ENCODE measurements at regions not wholly inside any gene's neighbourhood (a gene's known extent, or its start where the extent isn't known, plus 50 kb on each side); places are given as distances from the start of the nearest gene placed in this dataset.

GRCh38 chr9:3682186-3682585 lies 156.4 kb upstream of the RFX3 start:
- TF ChIP-seq EP300 (IDR thresholded peaks at IDR 0.05; ENCODE audit: borderline replicate concordance) (no peak), EGR1 (IDR thresholded peaks at IDR 0.05) (no peak), REST (IDR thresholded peaks at IDR 0.05; ENCODE audit: low read depth) (no peak), MAX (IDR thresholded peaks at IDR 0.05) (no peak), NFIC (IDR thresholded peaks at IDR 0.05) (no peak), USF1 (IDR thresholded peaks at IDR 0.05) (no peak), TAF1 (IDR thresholded peaks at IDR 0.05; ENCODE audit: low read depth) (no peak), YY1 (IDR thresholded peaks at IDR 0.05; ENCODE audit: low read depth) (no peak), TEAD4 (IDR thresholded peaks at IDR 0.05) (no peak), CREB1 (IDR thresholded peaks at IDR 0.05; ENCODE audit: low read depth) (no peak), CEBPB (IDR thresholded peaks at IDR 0.05) (no peak), ZBTB7A (IDR thresholded peaks at IDR 0.05; ENCODE audit: low read depth) (no peak), TCF12 (IDR thresholded peaks at IDR 0.05; ENCODE audit: low read depth) (no peak), FOXM1 (IDR thresholded peaks at IDR 0.05; ENCODE audit: borderline replicate concordance, low read depth) (no peak), RAD21 (IDR thresholded peaks at IDR 0.05; ENCODE audit: low read depth) (no peak)

- TF ChIP-seq TEAD4 (IDR thresholded peaks at IDR 0.05) (no peak), MAX (IDR thresholded peaks at IDR 0.05) (no peak), USF1 (IDR thresholded peaks at IDR 0.05) (no peak), EGR1 (IDR thresholded peaks at IDR 0.05) (no peak), TAF1 (IDR thresholded peaks at IDR 0.05; ENCODE audit: low read depth) (no peak), RAD21 (IDR thresholded peaks at IDR 0.05; ENCODE audit: low read depth) (no peak), CEBPB (IDR thresholded peaks at IDR 0.05) (no peak)
These were observed 151.7 kb upstream of the RFX3 start for GRCh38 chr9:3677541-3677940.

- TF ChIP-seq RAD21 (IDR thresholded peaks at IDR 0.05; ENCODE audit: low read depth): no peak
- TF ChIP-seq MAX (IDR thresholded peaks at IDR 0.05): no peak
- TF ChIP-seq CREB1 (IDR thresholded peaks at IDR 0.05; ENCODE audit: low read depth): no peak
- no peak for TF ChIP-seq FOXM1 (IDR thresholded peaks at IDR 0.05; ENCODE audit: borderline replicate concordance, low read depth)
- TF ChIP-seq TEAD4 (IDR thresholded peaks at IDR 0.05): no peak
- TF ChIP-seq YY1 (IDR thresholded peaks at IDR 0.05; ENCODE audit: low read depth): no peak
- TF ChIP-seq EP300 (IDR thresholded peaks at IDR 0.05; ENCODE audit: borderline replicate concordance): no peak
- no peak for TF ChIP-seq EGR1 (IDR thresholded peaks at IDR 0.05)
- TF ChIP-seq NFIC (IDR thresholded peaks at IDR 0.05): no peak
- no peak for TF ChIP-seq CEBPB (IDR thresholded peaks at IDR 0.05)
- no peak for TF ChIP-seq TAF1 (IDR thresholded peaks at IDR 0.05; ENCODE audit: low read depth)
- TF ChIP-seq ZBTB7A (IDR thresholded peaks at IDR 0.05; ENCODE audit: low read depth): no peak
- no peak for TF ChIP-seq TCF12 (IDR thresholded peaks at IDR 0.05; ENCODE audit: low read depth)
- no peak for TF ChIP-seq REST (IDR thresholded peaks at IDR 0.05; ENCODE audit: low read depth)
- no peak for TF ChIP-seq USF1 (IDR thresholded peaks at IDR 0.05)
These were observed 151.0 kb upstream of the RFX3 start for GRCh38 chr9:3676766-3677165.

- TF ChIP-seq RAD21 (IDR thresholded peaks at IDR 0.05; ENCODE audit: low read depth) (no peak), YY1 (IDR thresholded peaks at IDR 0.05; ENCODE audit: low read depth) (no peak), MAX (IDR thresholded peaks at IDR 0.05) (no peak), REST (IDR thresholded peaks at IDR 0.05; ENCODE audit: low read depth) (no peak), NFIC (IDR thresholded peaks at IDR 0.05) (no peak), CEBPB (IDR thresholded peaks at IDR 0.05) (no peak), EGR1 (IDR thresholded peaks at IDR 0.05) (no peak), TEAD4 (IDR thresholded peaks at IDR 0.05) (no peak), TCF12 (IDR thresholded peaks at IDR 0.05; ENCODE audit: low read depth) (no peak), EP300 (IDR thresholded peaks at IDR 0.05; ENCODE audit: borderline replicate concordance) (no peak), TAF1 (IDR thresholded peaks at IDR 0.05; ENCODE audit: low read depth) (no peak), USF1 (IDR thresholded peaks at IDR 0.05) (no peak), ZBTB7A (IDR thresholded peaks at IDR 0.05; ENCODE audit: low read depth) (no peak), FOXM1 (IDR thresholded peaks at IDR 0.05; ENCODE audit: borderline replicate concordance, low read depth) (no peak), CREB1 (IDR thresholded peaks at IDR 0.05; ENCODE audit: low read depth) (no peak)
These were observed 150.1 kb upstream of the RFX3 start for GRCh38 chr9:3675946-3676345.

Data from Ishikawa (cell line).